ENCODE measurements at regions not wholly inside any gene's neighbourhood (a gene's known extent, or its start where the extent isn't known, plus 50 kb on each side); places are given as distances from the start of the nearest gene placed in this dataset.

GRCh38 chr4:34878961-34879360, 1365.4 kb downstream of the ARAP2 start:
- Mint-ChIP-seq H3K4me1 (ENCODE audit: unreplicated experiment) (peaks cover 5% of the 10 kb centered on the region), H3K27me3 (ENCODE audit: unreplicated experiment) (peaks cover 1% of the 10 kb centered on the region), H3K36me3 (ENCODE audit: low read depth, unreplicated experiment) (no peaks in the 10 kb centered on the region), H3K27ac (ENCODE audit: unreplicated experiment) (no peak overlapping the region), H3K9me3 (ENCODE audit: unreplicated experiment) (peaks cover 7% of the 10 kb centered on the region), H3K4me3 (ENCODE audit: unreplicated experiment) (no peak overlapping the region)
- no peak for TF ChIP-seq CTCF (IDR thresholded peaks at IDR 0.05; ENCODE audit: unreplicated experiment)
- DNase-seq (ENCODE audit: low spot score), result no peak

DNA sequence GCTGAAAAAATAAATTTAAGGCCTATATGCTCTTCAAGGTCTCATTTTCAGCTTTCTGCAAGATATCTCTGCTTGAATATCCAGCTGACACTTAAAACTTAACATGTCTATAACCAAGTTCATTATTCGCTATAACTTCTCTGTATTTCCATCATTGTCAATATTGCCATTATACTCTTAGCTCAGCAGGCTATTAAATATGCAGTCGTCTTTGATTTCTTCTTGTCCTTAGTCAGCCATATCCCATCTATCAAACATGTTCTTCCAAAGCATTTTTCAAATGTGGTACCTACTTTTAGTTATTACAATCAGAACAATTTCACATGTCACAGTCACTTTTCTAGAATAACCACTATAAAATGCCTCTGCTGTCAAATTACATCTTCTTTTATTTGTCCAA, 1364.1 kb downstream of the ARAP2 start:
- no peak for DNase-seq (ENCODE audit: low spot score)
- TF ChIP-seq CTCF (IDR thresholded peaks at IDR 0.05; ENCODE audit: unreplicated experiment), result no peak
- no peak overlapping the region for H3K4me3 Mint-ChIP-seq (ENCODE audit: unreplicated experiment)
- peaks cover 5% of the 10 kb centered on the region for H3K4me1 Mint-ChIP-seq (ENCODE audit: unreplicated experiment)
- H3K27ac Mint-ChIP-seq (ENCODE audit: unreplicated experiment), result no peak overlapping the region
- H3K9me3 Mint-ChIP-seq (ENCODE audit: unreplicated experiment), result peaks cover under 1% of the 10 kb centered on the region
- H3K36me3 Mint-ChIP-seq (ENCODE audit: low read depth, unreplicated experiment), result no peaks in the 10 kb centered on the region
- H3K27me3 Mint-ChIP-seq (ENCODE audit: unreplicated experiment), result peaks cover 1% of the 10 kb centered on the region

DNA sequence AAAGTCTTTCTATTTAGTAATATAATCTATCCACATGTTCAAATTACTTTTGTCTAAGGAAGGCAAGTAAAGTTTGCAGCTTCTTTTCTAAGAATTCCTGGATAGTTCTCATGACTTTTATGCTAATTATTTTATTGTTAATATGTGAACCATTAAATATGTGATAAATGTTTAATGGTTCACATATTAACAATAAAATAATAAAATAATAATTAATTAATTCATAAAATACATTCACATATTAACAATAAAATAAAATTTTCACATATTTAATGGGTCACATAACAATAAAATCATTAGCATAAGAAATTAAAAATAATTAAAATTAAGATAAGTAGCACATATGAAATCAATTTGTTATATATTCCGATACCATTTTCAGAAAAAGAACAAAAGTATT, 1352.4 kb downstream of the ARAP2 start:
- TF ChIP-seq CTCF (IDR thresholded peaks at IDR 0.05; ENCODE audit: unreplicated experiment), result no peak
- no peaks in the 10 kb centered on the region for H3K4me1 Mint-ChIP-seq (ENCODE audit: unreplicated experiment)
- H3K4me3 Mint-ChIP-seq (ENCODE audit: unreplicated experiment), result no peak overlapping the region
- H3K36me3 Mint-ChIP-seq (ENCODE audit: low read depth, unreplicated experiment), result no peaks in the 10 kb centered on the region
- no peaks in the 10 kb centered on the region for H3K27me3 Mint-ChIP-seq (ENCODE audit: unreplicated experiment)
- DNase-seq (ENCODE audit: low spot score), result no peak
- no peak overlapping the region for H3K27ac Mint-ChIP-seq (ENCODE audit: unreplicated experiment)
- no peaks in the 10 kb centered on the region for H3K9me3 Mint-ChIP-seq (ENCODE audit: unreplicated experiment)

GRCh38 chr4:34893382-34893781, 1350.9 kb downstream of the ARAP2 start:
- Mint-ChIP-seq H3K36me3 (ENCODE audit: low read depth, unreplicated experiment) (no peaks in the 10 kb centered on the region), H3K4me1 (ENCODE audit: unreplicated experiment) (no peaks in the 10 kb centered on the region), H3K4me3 (ENCODE audit: unreplicated experiment) (no peak overlapping the region), H3K27ac (ENCODE audit: unreplicated experiment) (no peak overlapping the region), H3K27me3 (ENCODE audit: unreplicated experiment) (no peaks in the 10 kb centered on the region), H3K9me3 (ENCODE audit: unreplicated experiment) (no peaks in the 10 kb centered on the region)
- no peak for TF ChIP-seq CTCF (IDR thresholded peaks at IDR 0.05; ENCODE audit: unreplicated experiment)
- no peak for DNase-seq (ENCODE audit: low spot score)

GRCh38 chr4:34920032-34920431, 1324.3 kb downstream of the ARAP2 start:
- TF ChIP-seq CTCF (IDR thresholded peaks at IDR 0.05; ENCODE audit: unreplicated experiment), result no peak
- Mint-ChIP-seq H3K4me1 (ENCODE audit: unreplicated experiment) (no peaks in the 10 kb centered on the region), H3K27me3 (ENCODE audit: unreplicated experiment) (no peaks in the 10 kb centered on the region), H3K4me3 (ENCODE audit: unreplicated experiment) (no peak overlapping the region), H3K27ac (ENCODE audit: unreplicated experiment) (no peak overlapping the region), H3K36me3 (ENCODE audit: low read depth, unreplicated experiment) (no peaks in the 10 kb centered on the region), H3K9me3 (ENCODE audit: unreplicated experiment) (no peaks in the 10 kb centered on the region)
- no peak for DNase-seq (ENCODE audit: low spot score)

Measured in endothelial cell (in vitro differentiated cells).